ENCODE measurements at regions not wholly inside any gene's neighbourhood (a gene's known extent, or its start where the extent isn't known, plus 50 kb on each side); places are given as distances from the start of the nearest gene placed in this dataset.

DNA sequence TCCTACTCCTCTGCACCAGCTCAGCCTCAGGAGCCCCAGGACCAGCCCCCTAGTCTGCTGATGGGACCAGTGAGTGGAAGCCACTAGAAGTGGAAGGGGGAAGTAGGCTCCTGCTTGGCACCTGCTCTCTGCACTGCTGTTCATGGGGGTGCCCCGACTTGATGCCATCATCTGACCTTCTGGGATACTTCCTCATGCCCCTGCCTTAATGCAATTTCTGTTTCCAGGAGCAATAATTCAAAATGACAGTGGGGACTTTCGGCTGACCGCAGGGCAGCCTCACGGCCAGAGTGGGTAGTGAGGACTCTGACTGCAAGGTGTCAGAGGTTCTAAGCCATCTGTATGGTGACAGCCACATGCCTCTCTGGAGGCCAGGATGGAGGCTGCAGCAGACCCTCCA is 196.4 kb upstream of the WSCD1 start:
- TF ChIP-seq, protein P1, sequence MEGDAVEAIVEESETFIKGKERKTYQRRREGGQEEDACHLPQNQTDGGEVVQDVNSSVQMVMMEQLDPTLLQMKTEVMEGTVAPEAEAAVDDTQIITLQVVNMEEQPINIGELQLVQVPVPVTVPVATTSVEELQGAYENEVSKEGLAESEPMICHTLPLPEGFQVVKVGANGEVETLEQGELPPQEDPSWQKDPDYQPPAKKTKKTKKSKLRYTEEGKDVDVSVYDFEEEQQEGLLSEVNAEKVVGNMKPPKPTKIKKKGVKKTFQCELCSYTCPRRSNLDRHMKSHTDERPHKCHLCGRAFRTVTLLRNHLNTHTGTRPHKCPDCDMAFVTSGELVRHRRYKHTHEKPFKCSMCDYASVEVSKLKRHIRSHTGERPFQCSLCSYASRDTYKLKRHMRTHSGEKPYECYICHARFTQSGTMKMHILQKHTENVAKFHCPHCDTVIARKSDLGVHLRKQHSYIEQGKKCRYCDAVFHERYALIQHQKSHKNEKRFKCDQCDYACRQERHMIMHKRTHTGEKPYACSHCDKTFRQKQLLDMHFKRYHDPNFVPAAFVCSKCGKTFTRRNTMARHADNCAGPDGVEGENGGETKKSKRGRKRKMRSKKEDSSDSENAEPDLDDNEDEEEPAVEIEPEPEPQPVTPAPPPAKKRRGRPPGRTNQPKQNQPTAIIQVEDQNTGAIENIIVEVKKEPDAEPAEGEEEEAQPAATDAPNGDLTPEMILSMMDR (IDR thresholded peaks at IDR 0.05): no peak
- TF ChIP-seq EZH2 (IDR thresholded peaks at IDR 0.05): no peak
- no peak for TF ChIP-seq EZH2phosphoT487 (IDR thresholded peaks at IDR 0.05)
